ENCODE measurements at regions not wholly inside any gene's neighbourhood (a gene's known extent, or its start where the extent isn't known, plus 50 kb on each side); places are given as distances from the start of the nearest gene placed in this dataset.

- H3K27ac ChIP-seq (ENCODE audit: low read depth, low read length): no peak overlapping the region
- peak in 1 of 6 donors; percentile 6 for DNase-seq (ENCODE audit: low read depth in 4 of 6, low spot score in 6 of 6)
- H3K36me3 ChIP-seq (ENCODE audit: control insufficient read depth, insufficient read depth, low read length): no peaks in the 10 kb centered on the region
- no peaks in the 10 kb centered on the region for H3K4me1 ChIP-seq (ENCODE audit: control insufficient read depth, insufficient read depth, low read length)
- H3K4me3 ChIP-seq (ENCODE audit: low read depth, low read length): no peak overlapping the region
- H3K9me3 ChIP-seq (ENCODE audit: control insufficient read depth, insufficient read depth, low read length): peaks cover 3% of the 10 kb centered on the region
- WGBS (ENCODE audit: insufficient coverage): no CpG with 5 or more reads among the region's 1 CpG
- H3K27me3 ChIP-seq (ENCODE audit: control insufficient read depth, insufficient read depth, low read length): no peaks in the 10 kb centered on the region
Measured at GRCh38 chr13:89955773-89956172, 1391.7 kb upstream of the MIR17HG start.

GRCh38 chr13:89959074-89959473, 1388.4 kb upstream of the MIR17HG start:
- Histone ChIP-seq H3K36me3 (ENCODE audit: control insufficient read depth, insufficient read depth, low read length) (no peaks in the 10 kb centered on the region), H3K4me3 (ENCODE audit: low read depth, low read length) (no peak overlapping the region), H3K27ac (ENCODE audit: low read depth, low read length) (no peak overlapping the region), H3K27me3 (ENCODE audit: control insufficient read depth, insufficient read depth, low read length) (no peaks in the 10 kb centered on the region), H3K4me1 (ENCODE audit: control insufficient read depth, insufficient read depth, low read length) (no peaks in the 10 kb centered on the region), H3K9me3 (ENCODE audit: control insufficient read depth, insufficient read depth, low read length) (peaks cover 3% of the 10 kb centered on the region)
- no CpG with 5 or more reads among the region's 2 CpGs for WGBS (ENCODE audit: insufficient coverage)
- no peak for DNase-seq (ENCODE audit: low read depth in 4 of 6, low spot score in 6 of 6)

GRCh38 chr13:89965252-89965651, 1382.2 kb upstream of the MIR17HG start:
- no CpG with 5 or more reads among the region's 1 CpG for WGBS (ENCODE audit: insufficient coverage)
- Histone ChIP-seq H3K4me3 (ENCODE audit: low read depth, low read length) (no peak overlapping the region), H3K27me3 (ENCODE audit: control insufficient read depth, insufficient read depth, low read length) (no peaks in the 10 kb centered on the region), H3K4me1 (ENCODE audit: control insufficient read depth, insufficient read depth, low read length) (no peaks in the 10 kb centered on the region), H3K9me3 (ENCODE audit: control insufficient read depth, insufficient read depth, low read length) (no peaks in the 10 kb centered on the region), H3K36me3 (ENCODE audit: control insufficient read depth, insufficient read depth, low read length) (no peaks in the 10 kb centered on the region), H3K27ac (ENCODE audit: low read depth, low read length) (no peak overlapping the region)
- no peak for DNase-seq (ENCODE audit: low read depth in 4 of 6, low spot score in 6 of 6)

- H3K4me1 ChIP-seq (ENCODE audit: control insufficient read depth, insufficient read depth, low read length): no peaks in the 10 kb centered on the region
- H3K27me3 ChIP-seq (ENCODE audit: control insufficient read depth, insufficient read depth, low read length): no peaks in the 10 kb centered on the region
- H3K4me3 ChIP-seq (ENCODE audit: low read depth, low read length): no peak overlapping the region
- no peaks in the 10 kb centered on the region for H3K9me3 ChIP-seq (ENCODE audit: control insufficient read depth, insufficient read depth, low read length)
- DNase-seq (ENCODE audit: low read depth in 4 of 6, low spot score in 6 of 6): no peak
- WGBS (ENCODE audit: insufficient coverage): 82% methylated on average over 4 of the region's 5 CpGs
- no peak overlapping the region for H3K27ac ChIP-seq (ENCODE audit: low read depth, low read length)
- H3K36me3 ChIP-seq (ENCODE audit: control insufficient read depth, insufficient read depth, low read length): no peaks in the 10 kb centered on the region
Measured at GRCh38 chr13:89966524-89966923, 1381.0 kb upstream of the MIR17HG start.

- Histone ChIP-seq H3K27me3 (ENCODE audit: control insufficient read depth, insufficient read depth, low read length) (no peaks in the 10 kb centered on the region), H3K4me1 (ENCODE audit: control insufficient read depth, insufficient read depth, low read length) (no peaks in the 10 kb centered on the region), H3K4me3 (ENCODE audit: low read depth, low read length) (no peak overlapping the region), H3K27ac (ENCODE audit: low read depth, low read length) (no peak overlapping the region), H3K36me3 (ENCODE audit: control insufficient read depth, insufficient read depth, low read length) (no peaks in the 10 kb centered on the region), H3K9me3 (ENCODE audit: control insufficient read depth, insufficient read depth, low read length) (no peaks in the 10 kb centered on the region)
- WGBS (ENCODE audit: insufficient coverage): 50% methylated on average over 1 of the region's 2 CpGs
- DNase-seq (ENCODE audit: low read depth in 4 of 6, low spot score in 6 of 6): no peak
Measured at GRCh38 chr13:89967701-89968100, 1379.8 kb upstream of the MIR17HG start.

- no peaks in the 10 kb centered on the region for H3K4me1 ChIP-seq (ENCODE audit: control insufficient read depth, insufficient read depth, low read length)
- no peak for DNase-seq (ENCODE audit: low read depth in 4 of 6, low spot score in 6 of 6)
- WGBS (ENCODE audit: insufficient coverage): no CpG with 5 or more reads among the region's 2 CpGs
- no peaks in the 10 kb centered on the region for H3K27me3 ChIP-seq (ENCODE audit: control insufficient read depth, insufficient read depth, low read length)
- no peak overlapping the region for H3K4me3 ChIP-seq (ENCODE audit: low read depth, low read length)
- H3K36me3 ChIP-seq (ENCODE audit: control insufficient read depth, insufficient read depth, low read length): no peaks in the 10 kb centered on the region
- H3K9me3 ChIP-seq (ENCODE audit: control insufficient read depth, insufficient read depth, low read length): no peaks in the 10 kb centered on the region
- no peak overlapping the region for H3K27ac ChIP-seq (ENCODE audit: low read depth, low read length)
Measured at GRCh38 chr13:89968470-89968869, 1379.0 kb upstream of the MIR17HG start.

GRCh38 chr13:89970353-89970709, 1377.2 kb upstream of the MIR17HG start:
- Histone ChIP-seq H3K27me3 (ENCODE audit: control insufficient read depth, insufficient read depth, low read length) (no peaks in the 10 kb centered on the region), H3K4me1 (ENCODE audit: control insufficient read depth, insufficient read depth, low read length) (no peaks in the 10 kb centered on the region), H3K27ac (ENCODE audit: low read depth, low read length) (no peak overlapping the region), H3K9me3 (ENCODE audit: control insufficient read depth, insufficient read depth, low read length) (no peaks in the 10 kb centered on the region), H3K36me3 (ENCODE audit: control insufficient read depth, insufficient read depth, low read length) (no peaks in the 10 kb centered on the region), H3K4me3 (ENCODE audit: low read depth, low read length) (no peak overlapping the region)
- DNase-seq (ENCODE audit: low read depth in 4 of 6, low spot score in 6 of 6): no peak
- WGBS (ENCODE audit: insufficient coverage): no CpG with 5 or more reads among the region's 1 CpG

- Histone ChIP-seq H3K27ac (ENCODE audit: low read depth, low read length) (no peak overlapping the region), H3K4me1 (ENCODE audit: control insufficient read depth, insufficient read depth, low read length) (no peaks in the 10 kb centered on the region), H3K36me3 (ENCODE audit: control insufficient read depth, insufficient read depth, low read length) (no peaks in the 10 kb centered on the region), H3K4me3 (ENCODE audit: low read depth, low read length) (no peak overlapping the region), H3K27me3 (ENCODE audit: control insufficient read depth, insufficient read depth, low read length) (no peaks in the 10 kb centered on the region), H3K9me3 (ENCODE audit: control insufficient read depth, insufficient read depth, low read length) (no peaks in the 10 kb centered on the region)
- DNase-seq (ENCODE audit: low read depth in 4 of 6, low spot score in 6 of 6): no peak
- WGBS (ENCODE audit: insufficient coverage): no CpG with 5 or more reads among the region's 3 CpGs
Measured at GRCh38 chr13:89977203-89977602, 1370.3 kb upstream of the MIR17HG start.

- Histone ChIP-seq H3K27ac (ENCODE audit: low read depth, low read length) (no peak overlapping the region), H3K4me3 (ENCODE audit: low read depth, low read length) (no peak overlapping the region), H3K36me3 (ENCODE audit: control insufficient read depth, insufficient read depth, low read length) (no peaks in the 10 kb centered on the region), H3K27me3 (ENCODE audit: control insufficient read depth, insufficient read depth, low read length) (no peaks in the 10 kb centered on the region), H3K4me1 (ENCODE audit: control insufficient read depth, insufficient read depth, low read length) (no peaks in the 10 kb centered on the region), H3K9me3 (ENCODE audit: control insufficient read depth, insufficient read depth, low read length) (no peaks in the 10 kb centered on the region)
- DNase-seq (ENCODE audit: low read depth in 4 of 6, low spot score in 6 of 6): no peak
Measured at GRCh38 chr13:89980896-89981295, 1366.6 kb upstream of the MIR17HG start.

GRCh38 chr13:89982407-89983095, 1364.9 kb upstream of the MIR17HG start:
- no peaks in the 10 kb centered on the region for H3K36me3 ChIP-seq (ENCODE audit: control insufficient read depth, insufficient read depth, low read length)
- no peaks in the 10 kb centered on the region for H3K4me1 ChIP-seq (ENCODE audit: control insufficient read depth, insufficient read depth, low read length)
- no CpG with 5 or more reads among the region's 5 CpGs for WGBS (ENCODE audit: insufficient coverage)
- H3K27me3 ChIP-seq (ENCODE audit: control insufficient read depth, insufficient read depth, low read length): no peaks in the 10 kb centered on the region
- no peak overlapping the region for H3K27ac ChIP-seq (ENCODE audit: low read depth, low read length)
- H3K9me3 ChIP-seq (ENCODE audit: control insufficient read depth, insufficient read depth, low read length): no peaks in the 10 kb centered on the region
- H3K4me3 ChIP-seq (ENCODE audit: low read depth, low read length): no peak overlapping the region
- no peak for DNase-seq (ENCODE audit: low read depth in 4 of 6, low spot score in 6 of 6)

Measured in spinal cord (tissue), 9 donors.